GM18505 (cell line): ENCODE measurements at regions not wholly inside any gene's neighbourhood (a gene's known extent, or its start where the extent isn't known, plus 50 kb on each side); places are given as distances from the start of the nearest gene placed in this dataset.

Source experiments
- ATAC-seq: cut with Tn5 transposase; IDR thresholded peaks from one replicate; pipeline ENCODE4 v1.9.1; 2021; ENCODE audit not compliant: unreplicated experiment
- POLR2A ChIP-seq: IDR thresholded peaks from 4 replicates; pipeline ENCODE4 v1.6.1; 2011; ENCODE audit warnings: borderline replicate concordance; ENCODE audit not compliant: insufficient read depth, insufficient read length; ENCODE audit errors: extremely low read depth

GRCh38 chrX:120819126-120819525 is 56.5 kb downstream of the CT47B1 start:
- ATAC-seq: no peak
- no peak for TF ChIP-seq POLR2A

GRCh38 chrX:120813982-120814381 is 61.7 kb downstream of the CT47B1 start:
- ATAC-seq: no peak
- no peak for TF ChIP-seq POLR2A

- ATAC-seq: no peak
- no peak for TF ChIP-seq POLR2A
These were observed 74.2 kb downstream of the CT47B1 start for GRCh38 chrX:120801426-120801825.

- no peak for ATAC-seq
- no peak for TF ChIP-seq POLR2A
These were observed 78.3 kb downstream of the CT47B1 start for GRCh38 chrX:120797188-120797851.

GRCh38 chrX:120795301-120795700 is 80.4 kb downstream of the CT47B1 start:
- no peak for TF ChIP-seq POLR2A
- no peak for ATAC-seq

- TF ChIP-seq POLR2A: no peak
- no peak for ATAC-seq
These were observed 81.1 kb downstream of the CT47B1 start for GRCh38 chrX:120794525-120794975.

- ATAC-seq: no peak
- no peak for TF ChIP-seq POLR2A
These were observed 82.6 kb downstream of the CT47B1 start for GRCh38 chrX:120793098-120793497.

GRCh38 chrX:120791013-120791643 is 84.5 kb downstream of the CT47B1 start:
- ATAC-seq: no peak
- TF ChIP-seq POLR2A: no peak

GRCh38 chrX:120790552-120790951 is 85.1 kb downstream of the CT47B1 start:
- TF ChIP-seq POLR2A: no peak
- ATAC-seq: no peak

- no peak for TF ChIP-seq POLR2A
- ATAC-seq: peak; percentile 67
These were observed 85.5 kb downstream of the CT47B1 start for GRCh38 chrX:120790118-120790517.

GRCh38 chrX:120781403-120781802 is 94.3 kb downstream of the CT47B1 start:
- ATAC-seq: no peak
- no peak for TF ChIP-seq POLR2A

GRCh38 chrX:120775959-120776358 is 99.7 kb downstream of the CT47B1 start:
- no peak for ATAC-seq
- TF ChIP-seq POLR2A: no peak

GRCh38 chrX:120774606-120775005 is 101.1 kb downstream of the CT47B1 start:
- no peak for ATAC-seq
- TF ChIP-seq POLR2A: no peak

GRCh38 chrX:120773801-120774200 is 101.9 kb downstream of the CT47B1 start:
- no peak for TF ChIP-seq POLR2A
- ATAC-seq: no peak
